Vagina (tissue), 2 donors: ENCODE measurements at regions not wholly inside any gene's neighbourhood (a gene's known extent, or its start where the extent isn't known, plus 50 kb on each side); places are given as distances from the start of the nearest gene placed in this dataset.

Experiments used
- DNase-seq, 2 donors: peaks; one replicate each; pipeline ENCODE4 v3.0.0-alpha.2; 2017; ENCODE audit errors: extremely low spot score in 2 of 2
- H3K27ac ChIP-seq: fragments of 200-600 bp; sonication (generic); one replicate; pipeline ENCODE4 v1.5.1; 2019
- H3K27me3 ChIP-seq: fragments of 200-600 bp; sonication (generic); one replicate; pipeline ENCODE4 v1.5.1; 2019
- H3K36me3 ChIP-seq, 2 donors: fragments of 200-600 bp; sonication (generic); one replicate each; pipeline ENCODE4 v1.5.1; 2017 to 2019
- H3K4me1 ChIP-seq: fragments of 200-600 bp; sonication (generic); one replicate; pipeline ENCODE4 v1.5.1; 2019
- H3K4me3 ChIP-seq, 2 donors: fragments of 200-600 bp; sonication (generic); 1 replicate in 1 of 2; 2 replicates in 1 of 2; pipeline ENCODE4 v1.5.1; 2016 to 2019
- H3K9me3 ChIP-seq: fragments of 200-600 bp; sonication (generic); one replicate; pipeline ENCODE4 v1.5.1; 2019
- POLR2A ChIP-seq, 2 donors: fragments of 450-650 bp; IDR thresholded peaks; one replicate each; pipeline ENCODE4 v1.6.1; 2017; ENCODE audit warnings: antibody characterized with exemption in 2 of 2, mild to moderate bottlenecking in 2 of 2, moderate library complexity in 2 of 2
- POLR2AphosphoS5 ChIP-seq, 2 donors: sonication (generic); formaldehyde crosslinking; IDR thresholded peaks; one replicate each; pipeline ENCODE4 v1.9.0; 2017; ENCODE audit warnings: antibody characterized with exemption in 2 of 2, mild to moderate bottlenecking in 2 of 2, low read depth in 1 of 2; ENCODE audit not compliant: insufficient read depth in 1 of 2
- intact Hi-C: fragments of 100-400 bp; cut with DNase I; formaldehyde crosslinking; loops from one replicate; pipeline ENCODE4 v1.15.1; 2023
- TF ChIP-seq, protein P1 (sequence below), 3 experiments: fragments of 450-650 bp in 2 of 3; fragments of 200-600 bp in 1 of 3; sonication (generic) in 1 of 3; IDR thresholded peaks; one replicate each; pipeline ENCODE4 v1.5.1; 2017 to 2019; ENCODE audit warnings: antibody characterized with exemption in 3 of 3, mild to moderate bottlenecking in 2 of 3, moderate library complexity in 2 of 3

GRCh38 chr7:106957766-106958165 lies 86.7 kb upstream of the PRKAR2B start:
- intact Hi-C loops = loop anchor here (10.0 kb wide), 1 partner anchor 197 kb away; no protein-coding TSS in a partner anchor
- Histone ChIP-seq H3K9me3 (no peaks in the 10 kb centered on the region), H3K36me3 (no peaks in the 10 kb centered on the region), H3K4me1 (no peaks in the 10 kb centered on the region), H3K27ac (no peak overlapping the region), H3K4me3 (no peak overlapping the region), H3K27me3 (no peaks in the 10 kb centered on the region)
- no peak for DNase-seq
- no peak for TF ChIP-seq POLR2AphosphoS5 (IDR thresholded peaks at IDR 0.05; ENCODE audit: insufficient read depth in 1 of 2, low read depth in 1 of 2)
- TF ChIP-seq, protein P1, sequence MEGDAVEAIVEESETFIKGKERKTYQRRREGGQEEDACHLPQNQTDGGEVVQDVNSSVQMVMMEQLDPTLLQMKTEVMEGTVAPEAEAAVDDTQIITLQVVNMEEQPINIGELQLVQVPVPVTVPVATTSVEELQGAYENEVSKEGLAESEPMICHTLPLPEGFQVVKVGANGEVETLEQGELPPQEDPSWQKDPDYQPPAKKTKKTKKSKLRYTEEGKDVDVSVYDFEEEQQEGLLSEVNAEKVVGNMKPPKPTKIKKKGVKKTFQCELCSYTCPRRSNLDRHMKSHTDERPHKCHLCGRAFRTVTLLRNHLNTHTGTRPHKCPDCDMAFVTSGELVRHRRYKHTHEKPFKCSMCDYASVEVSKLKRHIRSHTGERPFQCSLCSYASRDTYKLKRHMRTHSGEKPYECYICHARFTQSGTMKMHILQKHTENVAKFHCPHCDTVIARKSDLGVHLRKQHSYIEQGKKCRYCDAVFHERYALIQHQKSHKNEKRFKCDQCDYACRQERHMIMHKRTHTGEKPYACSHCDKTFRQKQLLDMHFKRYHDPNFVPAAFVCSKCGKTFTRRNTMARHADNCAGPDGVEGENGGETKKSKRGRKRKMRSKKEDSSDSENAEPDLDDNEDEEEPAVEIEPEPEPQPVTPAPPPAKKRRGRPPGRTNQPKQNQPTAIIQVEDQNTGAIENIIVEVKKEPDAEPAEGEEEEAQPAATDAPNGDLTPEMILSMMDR (IDR thresholded peaks at IDR 0.05) = no peak
- TF ChIP-seq POLR2A (IDR thresholded peaks at IDR 0.05) = no peak

GRCh38 chr7:106959753-106960152 lies 84.8 kb upstream of the PRKAR2B start:
- Histone ChIP-seq H3K36me3 (no peaks in the 10 kb centered on the region), H3K4me1 (no peaks in the 10 kb centered on the region), H3K27ac (no peak overlapping the region), H3K4me3 (no peak overlapping the region), H3K9me3 (no peaks in the 10 kb centered on the region), H3K27me3 (no peaks in the 10 kb centered on the region)
- DNase-seq = no peak
- no peak for TF ChIP-seq POLR2A (IDR thresholded peaks at IDR 0.05)
- no peak for TF ChIP-seq POLR2AphosphoS5 (IDR thresholded peaks at IDR 0.05; ENCODE audit: insufficient read depth in 1 of 2, low read depth in 1 of 2)
- TF ChIP-seq, protein P1 (IDR thresholded peaks at IDR 0.05) = no peak
- intact Hi-C loops = loop anchor here (10.0 kb wide), 1 partner anchor 195 kb away; no protein-coding TSS in a partner anchor

DNA sequence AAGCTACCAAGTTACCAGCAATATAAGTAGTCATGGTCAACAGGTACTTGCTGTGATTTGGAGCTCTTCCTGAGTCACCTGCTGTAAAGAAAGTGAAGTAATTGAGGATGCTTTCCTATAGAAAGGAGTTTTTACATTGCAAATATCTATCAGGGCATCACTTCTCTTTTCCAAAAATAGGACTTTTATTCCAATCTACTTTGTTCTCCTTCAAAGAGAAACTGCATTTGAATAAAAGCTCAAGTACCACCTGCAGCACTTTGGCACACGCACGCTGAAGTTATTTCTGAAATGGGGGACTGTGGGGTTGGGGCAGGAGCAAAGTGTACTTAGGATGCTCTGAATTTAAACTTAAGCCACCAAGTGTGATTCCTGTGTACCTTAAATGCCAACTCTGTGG lies 81.8 kb upstream of the PRKAR2B start:
- H3K9me3 ChIP-seq = no peaks in the 10 kb centered on the region
- DNase-seq = no peak
- no peaks in the 10 kb centered on the region for H3K36me3 ChIP-seq
- no peak overlapping the region for H3K4me3 ChIP-seq
- no peaks in the 10 kb centered on the region for H3K4me1 ChIP-seq
- intact Hi-C loops = no loop called here
- no peak for TF ChIP-seq POLR2AphosphoS5 (IDR thresholded peaks at IDR 0.05; ENCODE audit: insufficient read depth in 1 of 2, low read depth in 1 of 2)
- TF ChIP-seq, protein P1 (IDR thresholded peaks at IDR 0.05) = no peak
- TF ChIP-seq POLR2A (IDR thresholded peaks at IDR 0.05) = no peak
- H3K27me3 ChIP-seq = no peaks in the 10 kb centered on the region
- H3K27ac ChIP-seq = no peak overlapping the region

DNA sequence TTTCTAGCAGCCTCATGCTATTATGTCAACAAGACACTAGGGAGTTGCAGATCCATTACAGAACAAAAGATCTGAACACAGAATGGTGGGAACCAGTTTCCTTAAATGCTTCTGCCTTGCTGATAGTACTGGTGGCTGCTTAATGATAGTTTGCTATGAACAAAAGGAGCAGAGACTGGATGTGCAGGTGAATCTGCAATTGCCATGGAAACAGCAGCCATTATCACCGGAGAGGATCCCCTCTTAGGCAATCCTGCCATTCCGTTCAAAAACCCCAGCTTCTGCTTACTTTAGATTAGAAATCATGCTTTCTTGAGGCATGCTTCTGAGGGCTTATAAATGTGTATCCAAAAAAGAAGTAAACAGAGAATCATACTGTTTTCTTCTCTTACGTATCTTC lies 80.0 kb upstream of the PRKAR2B start:
- no peak for DNase-seq
- Histone ChIP-seq H3K4me1 (no peaks in the 10 kb centered on the region), H3K36me3 (no peaks in the 10 kb centered on the region), H3K9me3 (no peaks in the 10 kb centered on the region), H3K27ac (no peak overlapping the region), H3K4me3 (no peak overlapping the region), H3K27me3 (no peaks in the 10 kb centered on the region)
- no peak for TF ChIP-seq POLR2AphosphoS5 (IDR thresholded peaks at IDR 0.05; ENCODE audit: insufficient read depth in 1 of 2, low read depth in 1 of 2)
- TF ChIP-seq POLR2A (IDR thresholded peaks at IDR 0.05) = no peak
- TF ChIP-seq, protein P1 (IDR thresholded peaks at IDR 0.05) = no peak
- intact Hi-C loops = no loop called here

- no peak for DNase-seq
- intact Hi-C loops = no loop called here
- Histone ChIP-seq H3K4me3 (no peak overlapping the region), H3K9me3 (no peaks in the 10 kb centered on the region), H3K27ac (no peak overlapping the region), H3K27me3 (no peaks in the 10 kb centered on the region), H3K4me1 (no peaks in the 10 kb centered on the region), H3K36me3 (no peaks in the 10 kb centered on the region)
- TF ChIP-seq POLR2A (IDR thresholded peaks at IDR 0.05) (no peak), POLR2AphosphoS5 (IDR thresholded peaks at IDR 0.05; ENCODE audit: insufficient read depth in 1 of 2, low read depth in 1 of 2) (no peak)
- TF ChIP-seq, protein P1 (IDR thresholded peaks at IDR 0.05) = no peak
Measured at GRCh38 chr7:106965108-106965507, 79.4 kb upstream of the PRKAR2B start.
